NOMO-1 treated with DMSO at 0.1 percent for 48 hours (cell line): ENCODE measurements at regions not wholly inside any gene's neighbourhood (a gene's known extent, or its start where the extent isn't known, plus 50 kb on each side); places are given as distances from the start of the nearest gene placed in this dataset.

Experiments
- DNase-seq: peaks from one replicate; lab custom pipeline; 2025; ENCODE audit not compliant: unreplicated experiment; lab: John Stamatoyannopoulos, UW

DNA sequence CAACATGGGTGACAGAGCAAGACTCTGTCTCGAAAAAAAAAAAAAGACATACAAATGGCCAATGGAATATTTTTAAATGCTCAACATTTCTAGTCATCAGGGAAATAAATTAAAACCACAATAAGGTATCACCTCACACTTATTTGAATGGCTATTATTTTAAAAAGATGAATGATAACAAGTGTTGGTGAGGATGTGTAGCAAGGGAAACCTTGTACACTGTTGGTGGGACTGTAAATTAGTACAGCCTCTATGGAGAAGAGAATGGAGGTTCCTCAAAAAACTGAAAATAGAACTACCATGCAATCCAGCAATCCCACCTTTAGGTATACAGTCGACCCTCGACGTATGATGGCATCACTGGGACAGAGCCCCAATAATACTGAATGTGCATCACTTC, 65.4 kb upstream of the DIP2C start:
- no peak for DNase-seq

- peak; percentile 87 for DNase-seq
These were observed 64.1 kb upstream of the DIP2C start for GRCh38 chr10:753530-753929.

DNA sequence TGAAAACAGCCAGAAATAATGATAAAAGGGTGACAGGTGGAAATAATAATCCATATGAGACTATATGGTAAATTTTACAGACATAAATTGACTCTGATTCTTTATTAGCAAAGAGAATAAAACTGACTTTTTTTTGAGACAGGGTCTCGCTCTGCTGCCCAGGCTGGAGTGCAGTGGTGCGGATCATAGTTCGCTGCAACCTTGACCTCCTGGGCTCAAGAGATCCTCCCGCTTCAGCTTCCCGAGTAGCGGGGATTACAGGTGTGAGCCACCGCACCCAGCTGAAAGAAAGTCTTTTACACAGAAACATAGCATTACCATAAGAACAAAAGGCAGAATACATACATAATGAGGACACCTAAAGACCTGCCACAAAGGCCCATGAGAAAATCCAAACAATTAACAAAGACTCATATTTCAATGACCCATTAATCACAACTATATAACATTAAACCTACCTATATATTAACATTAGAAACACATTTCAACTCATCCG, 51.5 kb upstream of the DIP2C start:
- no peak for DNase-seq

- no peak for DNase-seq
These were observed 49.9 kb upstream of the DIP2C start for GRCh38 chr10:739403-739802.
